ENCODE measurements at regions not wholly inside any gene's neighbourhood (a gene's known extent, or its start where the extent isn't known, plus 50 kb on each side); places are given as distances from the start of the nearest gene placed in this dataset.

GRCh38 chr5:4097199-4097598 lies 501.6 kb downstream of the IRX1 start:
- TF ChIP-seq POLR2AphosphoS5 (IDR thresholded peaks at IDR 0.05) (no peak), CTCF (IDR thresholded peaks at IDR 0.05) (no peak)
